ENCODE measurements at regions not wholly inside any gene's neighbourhood (a gene's known extent, or its start where the extent isn't known, plus 50 kb on each side); places are given as distances from the start of the nearest gene placed in this dataset.

DNA sequence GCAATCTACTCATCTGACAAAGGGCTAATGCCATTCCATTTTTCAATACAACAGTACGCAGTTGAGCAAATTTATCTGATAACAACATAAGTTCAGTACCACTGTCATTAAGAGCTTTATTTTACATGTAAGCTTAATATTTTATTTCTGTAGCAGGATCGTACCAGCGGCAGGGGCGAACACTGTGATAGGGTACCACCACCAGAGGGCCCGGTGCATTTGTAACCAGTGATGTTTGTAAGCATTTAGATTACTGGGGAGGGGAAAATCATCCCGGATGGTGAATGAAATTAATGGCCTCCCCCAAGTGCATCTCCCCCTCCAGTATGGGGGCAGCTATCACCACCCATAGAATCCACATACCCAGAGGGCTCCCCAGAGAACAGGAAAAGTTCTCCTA lies 179.0 kb downstream of the ADGRA3 start:
- H3K4me3 Mint-ChIP-seq, result no peak overlapping the region
- no peaks in the 10 kb centered on the region for H3K4me1 Mint-ChIP-seq
- H3K36me3 Mint-ChIP-seq (ENCODE audit: low read depth), result no peaks in the 10 kb centered on the region
- H3K9me3 Mint-ChIP-seq, result no peaks in the 10 kb centered on the region
- H3K27me3 Mint-ChIP-seq, result no peaks in the 10 kb centered on the region
- no peak for DNase-seq
- intact Hi-C loops (cut with micrococcal nuclease), result no loop called here
- H3K27ac Mint-ChIP-seq, result no peak overlapping the region

GRCh38 chr4:22334155-22334554 lies 181.7 kb downstream of the ADGRA3 start:
- intact Hi-C loops (cut with micrococcal nuclease), result no loop called here
- peaks cover 2% of the 10 kb centered on the region for H3K27me3 Mint-ChIP-seq
- DNase-seq, result no peak
- no peaks in the 10 kb centered on the region for H3K4me1 Mint-ChIP-seq
- no peak overlapping the region for H3K4me3 Mint-ChIP-seq
- no peak overlapping the region for H3K27ac Mint-ChIP-seq
- H3K36me3 Mint-ChIP-seq (ENCODE audit: low read depth), result no peaks in the 10 kb centered on the region
- no peaks in the 10 kb centered on the region for H3K9me3 Mint-ChIP-seq

GRCh38 chr4:22324422-22324821 lies 191.4 kb downstream of the ADGRA3 start:
- Mint-ChIP-seq H3K4me1 (no peaks in the 10 kb centered on the region), H3K9me3 (no peaks in the 10 kb centered on the region), H3K4me3 (no peak overlapping the region), H3K27me3 (no peaks in the 10 kb centered on the region), H3K36me3 (ENCODE audit: low read depth) (no peaks in the 10 kb centered on the region), H3K27ac (no peak overlapping the region)
- no peak for DNase-seq
- intact Hi-C loops (cut with micrococcal nuclease), result no loop called here

- intact Hi-C loops (cut with micrococcal nuclease), result no loop called here
- Mint-ChIP-seq H3K36me3 (ENCODE audit: low read depth) (no peaks in the 10 kb centered on the region), H3K9me3 (no peaks in the 10 kb centered on the region), H3K4me1 (no peaks in the 10 kb centered on the region), H3K4me3 (no peak overlapping the region), H3K27me3 (no peaks in the 10 kb centered on the region), H3K27ac (no peak overlapping the region)
- DNase-seq, result no peak
Observed at GRCh38 chr4:22323691-22324090, 192.2 kb downstream of the ADGRA3 start.

- Mint-ChIP-seq H3K9me3 (no peaks in the 10 kb centered on the region), H3K27me3 (no peaks in the 10 kb centered on the region), H3K36me3 (ENCODE audit: low read depth) (no peaks in the 10 kb centered on the region), H3K4me3 (no peak overlapping the region), H3K27ac (no peak overlapping the region), H3K4me1 (no peaks in the 10 kb centered on the region)
- DNase-seq, result no peak
- intact Hi-C loops (cut with micrococcal nuclease), result no loop called here
Observed at GRCh38 chr4:22322996-22323395, 192.9 kb downstream of the ADGRA3 start.

GRCh38 chr4:22315628-22316027 lies 200.2 kb downstream of the ADGRA3 start:
- H3K9me3 Mint-ChIP-seq, result no peaks in the 10 kb centered on the region
- no peak overlapping the region for H3K27ac Mint-ChIP-seq
- intact Hi-C loops (cut with micrococcal nuclease), result no loop called here
- no peaks in the 10 kb centered on the region for H3K27me3 Mint-ChIP-seq
- H3K4me3 Mint-ChIP-seq, result no peak overlapping the region
- no peaks in the 10 kb centered on the region for H3K4me1 Mint-ChIP-seq
- no peaks in the 10 kb centered on the region for H3K36me3 Mint-ChIP-seq (ENCODE audit: low read depth)
- DNase-seq, result no peak

DNA sequence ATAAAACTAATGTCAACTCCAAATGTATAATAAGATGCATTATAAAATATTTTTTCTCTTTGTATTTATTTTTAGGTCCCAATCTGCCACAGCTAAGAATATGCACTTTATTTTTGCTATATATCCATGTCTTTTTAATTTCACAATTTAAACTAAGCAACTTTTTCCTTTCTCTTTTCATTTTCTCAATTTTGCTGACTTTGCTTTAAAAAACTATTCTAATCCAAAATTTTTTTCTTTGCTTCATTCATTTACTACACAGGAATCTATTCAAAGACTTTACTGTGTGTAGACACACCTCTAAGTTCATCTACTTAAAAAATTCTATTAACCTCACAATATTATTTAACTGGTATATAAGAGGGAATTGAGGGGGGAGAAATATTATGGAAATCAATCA lies 201.9 kb downstream of the ADGRA3 start:
- intact Hi-C loops (cut with micrococcal nuclease), result no loop called here
- Mint-ChIP-seq H3K4me1 (no peaks in the 10 kb centered on the region), H3K27ac (no peak overlapping the region), H3K36me3 (ENCODE audit: low read depth) (no peaks in the 10 kb centered on the region), H3K4me3 (no peak overlapping the region), H3K9me3 (no peaks in the 10 kb centered on the region), H3K27me3 (no peaks in the 10 kb centered on the region)
- DNase-seq, result no peak

- intact Hi-C loops (cut with micrococcal nuclease), result no loop called here
- Mint-ChIP-seq H3K27ac (no peak overlapping the region), H3K4me3 (no peak overlapping the region), H3K27me3 (no peaks in the 10 kb centered on the region), H3K9me3 (no peaks in the 10 kb centered on the region), H3K36me3 (ENCODE audit: low read depth) (no peaks in the 10 kb centered on the region), H3K4me1 (no peaks in the 10 kb centered on the region)
- no peak for DNase-seq
Observed at GRCh38 chr4:22312113-22312512, 203.8 kb downstream of the ADGRA3 start.

GRCh38 chr4:22301253-22301652 lies 214.6 kb downstream of the ADGRA3 start:
- intact Hi-C loops (cut with micrococcal nuclease), result no loop called here
- Mint-ChIP-seq H3K27me3 (no peaks in the 10 kb centered on the region), H3K36me3 (ENCODE audit: low read depth) (no peaks in the 10 kb centered on the region), H3K9me3 (peaks cover 6% of the 10 kb centered on the region), H3K4me3 (no peak overlapping the region), H3K27ac (no peak overlapping the region), H3K4me1 (no peaks in the 10 kb centered on the region)
- DNase-seq, result no peak

DNA sequence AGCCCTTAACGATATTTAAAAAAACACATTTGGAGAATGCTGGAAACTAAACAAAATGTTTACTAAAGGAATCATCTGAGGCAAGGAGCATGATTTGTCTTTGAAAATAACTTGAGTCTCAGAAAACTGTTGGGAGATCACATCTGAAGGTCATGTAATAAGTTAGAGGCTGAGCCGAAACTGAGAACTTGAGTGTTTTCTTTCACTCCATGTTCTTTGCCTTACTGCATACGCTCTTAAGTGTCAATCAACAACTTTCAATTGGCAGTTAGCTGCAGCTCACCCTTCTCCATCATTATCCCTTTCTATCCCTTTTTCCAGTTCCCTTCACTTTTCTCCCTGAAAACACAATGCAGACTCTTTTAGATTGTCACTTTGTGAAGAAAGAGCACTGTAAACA lies 216.2 kb downstream of the ADGRA3 start:
- H3K36me3 Mint-ChIP-seq (ENCODE audit: low read depth), result no peaks in the 10 kb centered on the region
- H3K4me1 Mint-ChIP-seq, result no peaks in the 10 kb centered on the region
- no peaks in the 10 kb centered on the region for H3K27me3 Mint-ChIP-seq
- no peak for DNase-seq
- peaks cover 6% of the 10 kb centered on the region for H3K9me3 Mint-ChIP-seq
- intact Hi-C loops (cut with micrococcal nuclease), result no loop called here
- no peak overlapping the region for H3K4me3 Mint-ChIP-seq
- no peak overlapping the region for H3K27ac Mint-ChIP-seq

GRCh38 chr4:22287631-22288030 lies 228.2 kb downstream of the ADGRA3 start:
- intact Hi-C loops (cut with micrococcal nuclease), result no loop called here
- H3K27ac Mint-ChIP-seq, result no peak overlapping the region
- H3K9me3 Mint-ChIP-seq, result peaks cover 14% of the 10 kb centered on the region
- H3K36me3 Mint-ChIP-seq (ENCODE audit: low read depth), result no peaks in the 10 kb centered on the region
- no peaks in the 10 kb centered on the region for H3K4me1 Mint-ChIP-seq
- no peaks in the 10 kb centered on the region for H3K27me3 Mint-ChIP-seq
- DNase-seq, result no peak
- no peak overlapping the region for H3K4me3 Mint-ChIP-seq

GRCh38 chr4:22268350-22269025 lies 247.4 kb downstream of the ADGRA3 start:
- H3K36me3 Mint-ChIP-seq (ENCODE audit: low read depth), result no peaks in the 10 kb centered on the region
- H3K4me3 Mint-ChIP-seq, result no peak overlapping the region
- no peaks in the 10 kb centered on the region for H3K27me3 Mint-ChIP-seq
- no peak for DNase-seq
- H3K4me1 Mint-ChIP-seq, result no peaks in the 10 kb centered on the region
- intact Hi-C loops (cut with micrococcal nuclease), result no loop called here
- H3K9me3 Mint-ChIP-seq, result no peaks in the 10 kb centered on the region
- no peak overlapping the region for H3K27ac Mint-ChIP-seq

DNA sequence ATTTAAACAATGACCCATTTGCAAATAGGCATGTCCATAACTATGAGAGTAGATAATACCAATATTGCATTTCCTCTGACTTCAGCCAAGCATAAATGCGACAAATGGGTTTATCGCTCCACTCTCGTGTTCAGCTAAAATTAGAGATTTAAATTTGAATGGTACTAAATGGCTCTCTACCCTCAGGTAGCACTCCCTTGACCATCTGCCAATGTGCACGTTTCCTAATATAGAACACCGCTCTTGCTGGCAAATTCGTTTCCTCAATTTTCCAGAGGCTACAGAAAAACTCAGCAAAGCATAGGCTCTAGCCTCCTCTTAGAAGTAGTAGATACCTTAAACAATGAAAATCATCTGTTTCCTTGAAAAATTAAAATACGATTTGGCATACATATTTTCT lies 251.6 kb downstream of the ADGRA3 start:
- Mint-ChIP-seq H3K27ac (no peak overlapping the region), H3K36me3 (ENCODE audit: low read depth) (no peaks in the 10 kb centered on the region), H3K4me1 (no peaks in the 10 kb centered on the region), H3K9me3 (peaks cover 5% of the 10 kb centered on the region), H3K4me3 (no peak overlapping the region), H3K27me3 (no peaks in the 10 kb centered on the region)
- intact Hi-C loops (cut with micrococcal nuclease), result no loop called here
- no peak for DNase-seq

- H3K27me3 Mint-ChIP-seq, result no peaks in the 10 kb centered on the region
- H3K9me3 Mint-ChIP-seq, result no peaks in the 10 kb centered on the region
- no peak overlapping the region for H3K4me3 Mint-ChIP-seq
- H3K27ac Mint-ChIP-seq, result no peak overlapping the region
- intact Hi-C loops (cut with micrococcal nuclease), result no loop called here
- H3K36me3 Mint-ChIP-seq (ENCODE audit: low read depth), result no peaks in the 10 kb centered on the region
- H3K4me1 Mint-ChIP-seq, result no peaks in the 10 kb centered on the region
- DNase-seq, result no peak
Observed at GRCh38 chr4:22253431-22253830, 262.4 kb downstream of the ADGRA3 start.

GRCh38 chr4:22246847-22247246 lies 269.0 kb downstream of the ADGRA3 start:
- no peak overlapping the region for H3K4me3 Mint-ChIP-seq
- intact Hi-C loops (cut with micrococcal nuclease), result no loop called here

More at GRCh38 chr4:22246847-22247246, 269.0 kb downstream of the ADGRA3 start:
- no peaks in the 10 kb centered on the region for H3K36me3 Mint-ChIP-seq (ENCODE audit: low read depth)
- no peaks in the 10 kb centered on the region for H3K27me3 Mint-ChIP-seq
- no peaks in the 10 kb centered on the region for H3K9me3 Mint-ChIP-seq
- no peak overlapping the region for H3K27ac Mint-ChIP-seq
- DNase-seq, result no peak
- H3K4me1 Mint-ChIP-seq, result peaks cover 7% of the 10 kb centered on the region
